MM.1S (cell line): ENCODE measurements at regions not wholly inside any gene's neighbourhood (a gene's known extent, or its start where the extent isn't known, plus 50 kb on each side); places are given as distances from the start of the nearest gene placed in this dataset.

Experiments used
- CTCF ChIP-seq: fragments of 300-600 bp; sonication (generic); IDR thresholded peaks from 2 replicates; pipeline ENCODE4 v1.5.1; 2016; ENCODE audit warnings: antibody characterized with exemption, low read length, mixed read lengths
- EZH2 ChIP-seq: fragments of 300-600 bp; sonication (generic); optimal IDR thresholded peaks from 2 replicates; pipeline ENCODE3; 2017; ENCODE audit warnings: low read depth, mild to moderate bottlenecking, antibody characterized with exemption, low read length, mixed read lengths
- EZH2phosphoT487 ChIP-seq: fragments of 300-600 bp; sonication (generic); IDR thresholded peaks from 2 replicates; pipeline ENCODE4 v1.6.1; 2018; ENCODE audit warnings: antibody characterized with exemption, low read length

GRCh38 chr3:34938784-34939183 is 700.5 kb upstream of the ARPP21 start:
- TF ChIP-seq CTCF = no peak
- no peak for TF ChIP-seq EZH2phosphoT487
- no peak for TF ChIP-seq EZH2
